ENCODE measurements at regions not wholly inside any gene's neighbourhood (a gene's known extent, or its start where the extent isn't known, plus 50 kb on each side); places are given as distances from the start of the nearest gene placed in this dataset.

DNA sequence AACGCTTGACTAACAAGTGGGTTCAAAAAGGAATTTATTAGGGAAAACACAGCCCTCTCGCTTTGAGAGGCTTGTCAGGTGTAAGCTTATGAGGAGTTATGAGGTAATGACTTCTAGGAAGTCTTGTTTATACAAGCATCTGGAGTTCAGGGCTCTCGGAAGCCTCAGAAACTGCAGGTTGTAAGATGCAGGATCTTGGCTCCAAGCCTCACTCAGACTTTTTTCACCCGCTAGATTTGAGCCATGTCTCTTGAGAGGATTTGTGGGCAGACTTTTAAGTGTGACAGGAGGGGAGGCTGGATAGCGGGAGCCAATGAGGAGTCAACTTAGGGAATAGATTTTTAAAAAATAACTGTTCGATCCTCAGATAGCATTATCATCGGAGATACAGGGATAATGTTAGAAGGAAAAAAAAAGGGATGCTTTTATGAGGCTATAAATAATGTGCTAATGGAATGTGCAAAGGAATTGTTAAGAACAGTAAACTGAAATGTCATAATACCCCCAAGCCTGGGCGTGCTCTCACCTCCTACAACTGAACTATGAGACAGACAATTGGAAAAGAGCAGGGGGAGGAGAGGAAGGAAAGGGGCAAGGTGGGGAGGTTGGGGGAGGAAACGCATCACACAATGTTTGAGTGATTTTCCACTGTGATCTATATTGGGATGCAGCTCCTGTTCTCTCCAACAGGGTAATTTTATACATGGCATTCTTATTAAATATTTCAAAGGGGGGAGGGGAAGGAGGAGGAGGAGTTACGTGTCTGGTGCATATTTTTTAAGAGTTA is 107.4 kb upstream of the ESRRG start:
- TF ChIP-seq YY1 (IDR thresholded peaks at IDR 0.05; ENCODE audit: low read depth) = no peak
- TF ChIP-seq TAF1 (IDR thresholded peaks at IDR 0.05; ENCODE audit: low read depth) = no peak
- no peak for TF ChIP-seq FOXM1 (IDR thresholded peaks at IDR 0.05; ENCODE audit: borderline replicate concordance, low read depth)
- TF ChIP-seq CREB1 (IDR thresholded peaks at IDR 0.05; ENCODE audit: low read depth) = no peak
- TF ChIP-seq, protein P1, sequence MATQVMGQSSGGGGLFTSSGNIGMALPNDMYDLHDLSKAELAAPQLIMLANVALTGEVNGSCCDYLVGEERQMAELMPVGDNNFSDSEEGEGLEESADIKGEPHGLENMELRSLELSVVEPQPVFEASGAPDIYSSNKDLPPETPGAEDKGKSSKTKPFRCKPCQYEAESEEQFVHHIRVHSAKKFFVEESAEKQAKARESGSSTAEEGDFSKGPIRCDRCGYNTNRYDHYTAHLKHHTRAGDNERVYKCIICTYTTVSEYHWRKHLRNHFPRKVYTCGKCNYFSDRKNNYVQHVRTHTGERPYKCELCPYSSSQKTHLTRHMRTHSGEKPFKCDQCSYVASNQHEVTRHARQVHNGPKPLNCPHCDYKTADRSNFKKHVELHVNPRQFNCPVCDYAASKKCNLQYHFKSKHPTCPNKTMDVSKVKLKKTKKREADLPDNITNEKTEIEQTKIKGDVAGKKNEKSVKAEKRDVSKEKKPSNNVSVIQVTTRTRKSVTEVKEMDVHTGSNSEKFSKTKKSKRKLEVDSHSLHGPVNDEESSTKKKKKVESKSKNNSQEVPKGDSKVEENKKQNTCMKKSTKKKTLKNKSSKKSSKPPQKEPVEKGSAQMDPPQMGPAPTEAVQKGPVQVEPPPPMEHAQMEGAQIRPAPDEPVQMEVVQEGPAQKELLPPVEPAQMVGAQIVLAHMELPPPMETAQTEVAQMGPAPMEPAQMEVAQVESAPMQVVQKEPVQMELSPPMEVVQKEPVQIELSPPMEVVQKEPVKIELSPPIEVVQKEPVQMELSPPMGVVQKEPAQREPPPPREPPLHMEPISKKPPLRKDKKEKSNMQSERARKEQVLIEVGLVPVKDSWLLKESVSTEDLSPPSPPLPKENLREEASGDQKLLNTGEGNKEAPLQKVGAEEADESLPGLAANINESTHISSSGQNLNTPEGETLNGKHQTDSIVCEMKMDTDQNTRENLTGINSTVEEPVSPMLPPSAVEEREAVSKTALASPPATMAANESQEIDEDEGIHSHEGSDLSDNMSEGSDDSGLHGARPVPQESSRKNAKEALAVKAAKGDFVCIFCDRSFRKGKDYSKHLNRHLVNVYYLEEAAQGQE (IDR thresholded peaks at IDR 0.05; ENCODE audit: low read depth) = no peak
- no peak for TF ChIP-seq EP300 (IDR thresholded peaks at IDR 0.05; ENCODE audit: borderline replicate concordance)
- TF ChIP-seq, protein P2, sequence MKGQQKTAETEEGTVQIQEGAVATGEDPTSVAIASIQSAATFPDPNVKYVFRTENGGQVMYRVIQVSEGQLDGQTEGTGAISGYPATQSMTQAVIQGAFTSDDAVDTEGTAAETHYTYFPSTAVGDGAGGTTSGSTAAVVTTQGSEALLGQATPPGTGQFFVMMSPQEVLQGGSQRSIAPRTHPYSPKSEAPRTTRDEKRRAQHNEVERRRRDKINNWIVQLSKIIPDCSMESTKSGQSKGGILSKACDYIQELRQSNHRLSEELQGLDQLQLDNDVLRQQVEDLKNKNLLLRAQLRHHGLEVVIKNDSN (IDR thresholded peaks at IDR 0.05) = no peak
- TF ChIP-seq CEBPB (IDR thresholded peaks at IDR 0.05) = no peak
